ENCODE measurements at regions not wholly inside any gene's neighbourhood (a gene's known extent, or its start where the extent isn't known, plus 50 kb on each side); places are given as distances from the start of the nearest gene placed in this dataset.

DNA sequence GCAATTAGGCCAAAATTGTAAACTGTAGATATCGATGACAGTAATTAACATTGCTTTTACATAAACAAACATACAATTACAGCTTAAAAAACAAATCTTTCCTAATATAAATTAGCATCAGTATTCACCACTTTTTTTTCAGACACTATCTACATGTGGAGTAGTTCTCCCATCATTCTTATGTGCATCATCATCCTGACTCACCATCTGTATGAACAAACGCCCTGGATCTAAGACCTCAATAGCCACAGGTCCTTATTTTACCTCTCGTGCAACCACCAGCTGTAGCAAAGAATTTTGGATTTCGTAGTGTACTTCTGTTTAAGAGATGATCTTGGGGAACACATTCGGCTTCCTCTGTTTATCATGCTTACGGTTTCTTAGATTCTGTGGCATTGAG is 551.9 kb upstream of the KIRREL3 start:
- 30% methylated on average over 6 of the region's 6 CpGs for WGBS (ENCODE audit: low lambda C conversion rate)
- no peak overlapping the region for H3K27ac ChIP-seq (ENCODE audit: low read depth in 2 of 2, low read length in 1 of 2)
- CTCF ChIA-PET = interaction anchor here (1.0 kb wide), 1 partner anchor 9 kb away, joined by 3 read pairs; no protein-coding TSS in a partner anchor
- H3K4me1 ChIP-seq (ENCODE audit: control insufficient read depth in 1 of 2, insufficient read depth in 2 of 2, low read depth in 1 of 2, low read length in 1 of 2) = no peaks in the 10 kb centered on the region
- no peaks in the 10 kb centered on the region for H3K9me2 ChIP-seq
- H3K9ac ChIP-seq = no peak overlapping the region
- no peak overlapping the region for H3K4me3 ChIP-seq (ENCODE audit: low read depth in 2 of 2, low read length in 1 of 2)
- H3K4me2 ChIP-seq = no peak overlapping the region
- no peaks in the 10 kb centered on the region for H3K9me3 ChIP-seq
- TF ChIP-seq TAF1 (IDR thresholded peaks at IDR 0.05; ENCODE audit: borderline replicate concordance, low read depth, low read length) = no peak
- TF ChIP-seq TCF12 (IDR thresholded peaks at IDR 0.05) = no peak
- TF ChIP-seq, protein P1, sequence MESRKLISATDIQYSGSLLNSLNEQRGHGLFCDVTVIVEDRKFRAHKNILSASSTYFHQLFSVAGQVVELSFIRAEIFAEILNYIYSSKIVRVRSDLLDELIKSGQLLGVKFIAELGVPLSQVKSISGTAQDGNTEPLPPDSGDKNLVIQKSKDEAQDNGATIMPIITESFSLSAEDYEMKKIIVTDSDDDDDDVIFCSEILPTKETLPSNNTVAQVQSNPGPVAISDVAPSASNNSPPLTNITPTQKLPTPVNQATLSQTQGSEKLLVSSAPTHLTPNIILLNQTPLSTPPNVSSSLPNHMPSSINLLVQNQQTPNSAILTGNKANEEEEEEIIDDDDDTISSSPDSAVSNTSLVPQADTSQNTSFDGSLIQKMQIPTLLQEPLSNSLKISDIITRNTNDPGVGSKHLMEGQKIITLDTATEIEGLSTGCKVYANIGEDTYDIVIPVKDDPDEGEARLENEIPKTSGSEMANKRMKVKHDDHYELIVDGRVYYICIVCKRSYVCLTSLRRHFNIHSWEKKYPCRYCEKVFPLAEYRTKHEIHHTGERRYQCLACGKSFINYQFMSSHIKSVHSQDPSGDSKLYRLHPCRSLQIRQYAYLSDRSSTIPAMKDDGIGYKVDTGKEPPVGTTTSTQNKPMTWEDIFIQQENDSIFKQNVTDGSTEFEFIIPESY (IDR thresholded peaks at IDR 0.05; ENCODE audit: borderline replicate concordance, low read depth) = no peak
- TF ChIP-seq REST (IDR thresholded peaks at IDR 0.05; ENCODE audit: low read depth, low read length) = no peak
- TF ChIP-seq, protein P2, sequence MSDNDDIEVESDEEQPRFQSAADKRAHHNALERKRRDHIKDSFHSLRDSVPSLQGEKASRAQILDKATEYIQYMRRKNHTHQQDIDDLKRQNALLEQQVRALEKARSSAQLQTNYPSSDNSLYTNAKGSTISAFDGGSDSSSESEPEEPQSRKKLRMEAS (IDR thresholded peaks at IDR 0.05; ENCODE audit: low read depth) = no peak
- no peak for TF ChIP-seq GATA2 (CRISPR knock-in tag; IDR thresholded peaks at IDR 0.05)
- no peak for TF ChIP-seq EP300 (IDR thresholded peaks at IDR 0.05; ENCODE audit: borderline replicate concordance in 1 of 2, low read depth in 1 of 2, low read length in 1 of 2)
- no peak for TF ChIP-seq NRF1 (IDR thresholded peaks at IDR 0.05; ENCODE audit: low read depth, low read length)
- TF ChIP-seq EZH2phosphoT487 (IDR thresholded peaks at IDR 0.05; ENCODE audit: borderline replicate concordance, low read depth) = no peak
- no peak for TF ChIP-seq FOXJ3 (CRISPR knock-in tag; IDR thresholded peaks at IDR 0.05)
- TF ChIP-seq NFIC (IDR thresholded peaks at IDR 0.05; ENCODE audit: borderline replicate concordance) = no peak
- TF ChIP-seq YY1 (IDR thresholded peaks at IDR 0.05; ENCODE audit: low read depth) = no peak
- TF ChIP-seq MXI1 (IDR thresholded peaks at IDR 0.05; ENCODE audit: low read depth, low read length) = no peak
- TF ChIP-seq, protein P3, sequence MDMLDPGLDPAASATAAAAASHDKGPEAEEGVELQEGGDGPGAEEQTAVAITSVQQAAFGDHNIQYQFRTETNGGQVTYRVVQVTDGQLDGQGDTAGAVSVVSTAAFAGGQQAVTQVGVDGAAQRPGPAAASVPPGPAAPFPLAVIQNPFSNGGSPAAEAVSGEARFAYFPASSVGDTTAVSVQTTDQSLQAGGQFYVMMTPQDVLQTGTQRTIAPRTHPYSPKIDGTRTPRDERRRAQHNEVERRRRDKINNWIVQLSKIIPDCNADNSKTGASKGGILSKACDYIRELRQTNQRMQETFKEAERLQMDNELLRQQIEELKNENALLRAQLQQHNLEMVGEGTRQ (IDR thresholded peaks at IDR 0.05; ENCODE audit: borderline replicate concordance, low read depth, low read length) = no peak
- POLR2A ChIA-PET = no interaction called here
- H3K79me2 ChIP-seq (ENCODE audit: insufficient read depth) = no peaks in the 10 kb centered on the region
- no peaks in the 10 kb centered on the region for H3K36me3 ChIP-seq (replicated peaks in 1 of 2; ENCODE audit: control insufficient read depth in 1 of 2, insufficient read depth in 2 of 2, low read length in 1 of 2)
- no peaks in the 10 kb centered on the region for H4K20me1 ChIP-seq (ENCODE audit: insufficient read depth)
- no peak overlapping the region for H2AFZ ChIP-seq (ENCODE audit: low read depth)
- no peak for DNase-seq
- H3K27me3 ChIP-seq (ENCODE audit: insufficient read depth) = no peaks in the 10 kb centered on the region
- H3F3A ChIP-seq (replicated peaks; ENCODE audit: insufficient read depth) = no peaks in the 10 kb centered on the region

Data from SK-N-SH (cell line).